Gastrocnemius medialis (tissue), 4 donors: ENCODE measurements at regions not wholly inside any gene's neighbourhood (a gene's known extent, or its start where the extent isn't known, plus 50 kb on each side); places are given as distances from the start of the nearest gene placed in this dataset.

ENCODE experiments used
- ATAC-seq, 2 donors: fragments of 150-250 bp; one replicate each; pipeline ENCODE4 v1.9.1; 2016
- DNase-seq, 2 donors: peaks; one replicate each; pipeline ENCODE4 v3.0.0-alpha.2; 2019
- H3K27ac ChIP-seq, 4 donors: fragments of 200-600 bp; sonication (generic); 1 replicate in 1 of 4; 2 replicates in 3 of 4; pipeline ENCODE4 v1.5.1; 2016 to 2018; ENCODE audit warnings: mild to moderate bottlenecking in 2 of 4, moderate library complexity in 1 of 4
- H3K27me3 ChIP-seq, 3 donors: fragments of 200-600 bp; sonication (generic) in 2 of 3; 1 replicate in 1 of 3; 2 replicates in 2 of 3; pipeline versions ENCODE4 v1.5.1 to v1.6.0; 2016 to 2019; ENCODE audit warnings: mild to moderate bottlenecking in 1 of 3, moderate library complexity in 1 of 3
- H3K36me3 ChIP-seq, 2 donors: fragments of 200-600 bp; sonication (generic) in 1 of 2; one replicate each; pipeline ENCODE4 v1.5.1; 2017 to 2018
- H3K4me1 ChIP-seq, 2 donors: fragments of 200-600 bp; sonication (generic) in 1 of 2; one replicate each; pipeline ENCODE4 v1.5.1; 2016 to 2017; ENCODE audit warnings: mild to moderate bottlenecking in 2 of 2
- H3K4me3 ChIP-seq, 4 donors: fragments of 200-600 bp; sonication (generic) in 3 of 4; 1 replicate in 1 of 4; 2 replicates in 3 of 4; pipeline ENCODE4 v1.5.1; 2016 to 2019; ENCODE audit warnings: mild to moderate bottlenecking in 2 of 4
- H3K9me3 ChIP-seq, 3 donors: fragments of 200-600 bp; sonication (generic) in 2 of 3; 1 replicate in 1 of 3; 2 replicates in 2 of 3; pipeline ENCODE4 v1.5.1; 2016 to 2019
- POLR2A ChIP-seq, 2 donors: fragments of 450-650 bp; IDR thresholded peaks; one replicate each; pipeline ENCODE4 v1.6.1; 2017; ENCODE audit warnings: antibody characterized with exemption in 2 of 2, mild to moderate bottlenecking in 2 of 2, moderate library complexity in 2 of 2
- in situ Hi-C, 4 donors: fragments of 200-750 bp; cut with MboI; loops; one replicate each; pipeline versions ENCODE4 v1.15.0 to v1.8.0; 2017; ENCODE audit warnings: low sequenced_read_pairs in 4 of 4
- intact Hi-C: fragments of 100-400 bp; cut with DNase I; formaldehyde crosslinking; loops from one replicate; pipeline ENCODE4 v1.15.1; 2023; ENCODE audit warnings: low total_unique reads
- TF ChIP-seq, protein P1 (sequence below), 5 experiments: fragments of 450-650 bp in 3 of 5; fragments of 200-600 bp in 2 of 5; sonication (generic) in 2 of 5; IDR thresholded peaks in 4 of 5; conservative IDR thresholded peaks in 1 of 5; 1 replicate in 4 of 5; 2 replicates in 1 of 5; pipeline ENCODE4 v1.5.1; 2016 to 2019; ENCODE audit warnings: antibody characterized with exemption in 5 of 5, mild to moderate bottlenecking in 3 of 5, moderate library complexity in 3 of 5

GRCh38 chr2:103287746-103288145 is 525.9 kb downstream of the TMEM182 start:
- intact Hi-C loops = no loop called here
- Histone ChIP-seq H3K9me3 (no peaks in the 10 kb centered on the region), H3K36me3 (no peaks in the 10 kb centered on the region), H3K27ac (no peak overlapping the region), H3K4me3 (no peak overlapping the region), H3K27me3 (peaks cover 0 to 3% (median 3%) of the 10 kb centered on the region in 3 donors), H3K4me1 (no peaks in the 10 kb centered on the region)
- ATAC-seq (no peak), DNase-seq (no peak)
- no peak for TF ChIP-seq POLR2A (IDR thresholded peaks at IDR 0.05)
- in situ Hi-C loops = no loop called here

DNA sequence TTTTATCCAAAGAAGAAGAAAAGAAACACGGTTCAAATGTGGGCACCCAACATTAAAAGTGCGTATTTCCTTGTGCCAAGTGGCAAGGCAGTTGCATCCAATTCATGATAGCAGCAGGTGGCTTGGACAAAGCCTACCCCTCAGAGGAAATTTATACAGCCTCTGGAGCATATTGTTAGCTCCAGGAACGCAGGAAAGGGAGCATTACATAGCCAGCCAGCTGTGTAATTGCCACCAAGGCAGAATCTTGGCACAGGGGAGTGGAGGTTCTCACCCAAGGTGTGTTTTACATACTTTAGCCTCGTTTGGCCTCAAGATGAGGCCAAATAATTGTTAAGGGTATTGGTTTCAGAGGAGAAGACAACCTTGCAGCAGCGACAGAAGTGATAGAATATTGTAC is 526.9 kb downstream of the TMEM182 start:
- Histone ChIP-seq H3K4me3 (no peak overlapping the region), H3K4me1 (peaks cover 0 to 2% of the 10 kb centered on the region in 2 donors), H3K36me3 (no peaks in the 10 kb centered on the region), H3K27ac (no peak overlapping the region), H3K9me3 (no peaks in the 10 kb centered on the region), H3K27me3 (peaks cover 0 to 9% (median 3%) of the 10 kb centered on the region in 3 donors)
- in situ Hi-C loops (no loop called here), intact Hi-C loops (no loop called here)
- DNase-seq = no peak
- TF ChIP-seq POLR2A (IDR thresholded peaks at IDR 0.05) = no peak
- TF ChIP-seq, protein P1, sequence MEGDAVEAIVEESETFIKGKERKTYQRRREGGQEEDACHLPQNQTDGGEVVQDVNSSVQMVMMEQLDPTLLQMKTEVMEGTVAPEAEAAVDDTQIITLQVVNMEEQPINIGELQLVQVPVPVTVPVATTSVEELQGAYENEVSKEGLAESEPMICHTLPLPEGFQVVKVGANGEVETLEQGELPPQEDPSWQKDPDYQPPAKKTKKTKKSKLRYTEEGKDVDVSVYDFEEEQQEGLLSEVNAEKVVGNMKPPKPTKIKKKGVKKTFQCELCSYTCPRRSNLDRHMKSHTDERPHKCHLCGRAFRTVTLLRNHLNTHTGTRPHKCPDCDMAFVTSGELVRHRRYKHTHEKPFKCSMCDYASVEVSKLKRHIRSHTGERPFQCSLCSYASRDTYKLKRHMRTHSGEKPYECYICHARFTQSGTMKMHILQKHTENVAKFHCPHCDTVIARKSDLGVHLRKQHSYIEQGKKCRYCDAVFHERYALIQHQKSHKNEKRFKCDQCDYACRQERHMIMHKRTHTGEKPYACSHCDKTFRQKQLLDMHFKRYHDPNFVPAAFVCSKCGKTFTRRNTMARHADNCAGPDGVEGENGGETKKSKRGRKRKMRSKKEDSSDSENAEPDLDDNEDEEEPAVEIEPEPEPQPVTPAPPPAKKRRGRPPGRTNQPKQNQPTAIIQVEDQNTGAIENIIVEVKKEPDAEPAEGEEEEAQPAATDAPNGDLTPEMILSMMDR (IDR thresholded peaks at IDR 0.05 in 4 of 5, conservative IDR thresholded peaks at IDR 0.05 in 1 of 5) = no peak
- no peak for ATAC-seq

DNA sequence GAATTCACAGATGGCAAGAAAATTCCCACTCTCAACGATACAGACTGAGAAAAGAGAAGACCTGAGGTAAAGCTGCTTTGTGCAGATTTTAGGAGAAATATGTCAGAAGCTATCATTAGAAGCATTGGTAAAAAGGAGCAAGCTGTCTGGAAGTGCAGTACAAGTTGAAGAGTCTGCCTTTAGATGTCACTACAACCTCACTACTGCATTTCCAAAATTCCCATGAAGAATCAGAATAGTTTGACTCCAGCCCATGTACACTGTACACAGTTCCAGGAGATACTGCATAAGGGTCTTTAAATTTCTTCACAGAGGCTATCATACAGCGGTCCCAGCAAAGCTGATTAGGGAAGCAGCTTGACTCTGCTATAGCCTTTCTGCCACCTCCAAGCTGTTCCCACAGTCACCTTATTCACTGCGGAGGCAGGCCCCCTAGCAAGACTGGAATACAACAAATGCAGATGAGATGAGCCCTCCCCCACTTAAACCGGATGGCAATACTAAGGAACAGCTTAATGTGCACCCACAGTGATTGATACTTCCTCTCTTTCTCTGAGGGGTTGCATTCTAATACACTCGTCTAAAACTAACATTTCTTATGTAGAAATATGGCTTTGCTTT is 527.4 kb downstream of the TMEM182 start:
- peaks cover 0 to 2% of the 10 kb centered on the region in 2 donors for H3K4me1 ChIP-seq
- ATAC-seq (no peak), DNase-seq (no peak)
- H3K27me3 ChIP-seq = peaks cover 0 to 12% (median 3%) of the 10 kb centered on the region in 3 donors
- intact Hi-C loops (no loop called here), in situ Hi-C loops (no loop called here)
- no peak overlapping the region for H3K4me3 ChIP-seq
- TF ChIP-seq POLR2A (IDR thresholded peaks at IDR 0.05) = no peak
- TF ChIP-seq, protein P1 (IDR thresholded peaks at IDR 0.05 in 4 of 5, conservative IDR thresholded peaks at IDR 0.05 in 1 of 5) = no peak
- no peaks in the 10 kb centered on the region for H3K9me3 ChIP-seq
- no peak overlapping the region for H3K27ac ChIP-seq
- no peaks in the 10 kb centered on the region for H3K36me3 ChIP-seq

- Histone ChIP-seq H3K27ac (no peak overlapping the region), H3K4me3 (no peak overlapping the region), H3K27me3 (peaks cover 0 to 14% (median 3%) of the 10 kb centered on the region in 3 donors), H3K4me1 (peaks cover 0 to 2% of the 10 kb centered on the region in 2 donors), H3K9me3 (no peaks in the 10 kb centered on the region), H3K36me3 (no peaks in the 10 kb centered on the region)
- no peak for DNase-seq
- in situ Hi-C loops = no loop called here
- TF ChIP-seq POLR2A (IDR thresholded peaks at IDR 0.05) = no peak
- TF ChIP-seq, protein P1 (IDR thresholded peaks at IDR 0.05 in 4 of 5, conservative IDR thresholded peaks at IDR 0.05 in 1 of 5) = no peak
- no peak for ATAC-seq
- intact Hi-C loops = no loop called here
These were observed 530.7 kb downstream of the TMEM182 start for GRCh38 chr2:103292573-103292972.

DNA sequence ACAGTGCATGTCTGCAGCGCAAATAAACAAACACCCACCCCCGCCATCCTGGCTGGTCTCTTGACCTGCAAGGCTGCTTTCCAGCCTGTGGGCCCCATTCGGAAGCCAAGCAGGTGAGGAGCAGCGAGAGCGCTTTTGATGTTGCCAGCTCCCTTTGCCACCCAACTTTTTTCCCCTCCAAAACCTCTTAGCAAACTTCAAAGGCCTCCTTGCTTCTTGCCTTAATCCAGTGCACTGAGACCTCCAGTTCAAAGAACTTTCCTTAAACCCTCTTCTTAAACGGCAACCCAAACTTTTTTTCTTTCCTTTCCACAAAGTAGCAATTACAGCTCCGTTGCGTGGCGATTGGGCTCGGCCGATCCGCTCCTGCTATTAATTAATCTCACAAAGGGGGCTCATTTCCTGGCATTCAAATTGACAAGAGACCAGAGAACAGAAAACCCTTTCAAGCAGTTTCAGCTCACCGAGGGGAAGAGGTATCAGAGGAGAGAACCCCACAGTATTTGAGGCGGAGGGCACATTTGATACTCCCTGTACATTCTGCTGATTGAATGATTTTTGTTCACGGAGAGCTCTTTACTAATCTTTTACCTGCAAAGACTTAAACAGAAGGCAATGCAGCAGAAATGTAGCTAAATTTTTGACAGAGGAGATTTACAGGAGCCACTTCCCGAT is 531.4 kb downstream of the TMEM182 start:
- intact Hi-C loops (no loop called here), in situ Hi-C loops (no loop called here)
- no peak overlapping the region for H3K27ac ChIP-seq
- H3K9me3 ChIP-seq = no peaks in the 10 kb centered on the region
- H3K36me3 ChIP-seq = no peaks in the 10 kb centered on the region
- H3K27me3 ChIP-seq = peaks cover 0 to 14% (median 3%) of the 10 kb centered on the region in 3 donors
- DNase-seq (no peak), ATAC-seq (no peak)
- no peak overlapping the region for H3K4me3 ChIP-seq
- H3K4me1 ChIP-seq = peaks cover 0 to 2% of the 10 kb centered on the region in 2 donors
- TF ChIP-seq, protein P1 (IDR thresholded peaks at IDR 0.05 in 4 of 5, conservative IDR thresholded peaks at IDR 0.05 in 1 of 5) = no peak
- no peak for TF ChIP-seq POLR2A (IDR thresholded peaks at IDR 0.05)
